Calu3 (cell line): ENCODE measurements at regions not wholly inside any gene's neighbourhood (a gene's known extent, or its start where the extent isn't known, plus 50 kb on each side); places are given as distances from the start of the nearest gene placed in this dataset.

Experiments used
- BruUV-seq: library from RNA; stranded (reverse); fragments of 400-500 nt; replicated peaks from 2 replicates; lab custom pipeline; 2021; lab: Mats Ljungman, UMichigan
- CTCF ChIA-PET: fragments of 300-600 bp; sonication (Branson Sonifier 250); formaldehyde crosslinking; loops from one replicate; lab custom pipeline; 2022; ENCODE audit warnings: antibody characterized with exemption; lab: Charles Lee
- DNase-seq: peaks from one replicate; pipeline ENCODE4 v3.0.0; 2022
- H3K27ac Mint-ChIP-seq: one replicate; pipeline ENCODE4 v1.8.0; 2022; ENCODE audit warnings: mixed read lengths; ENCODE audit not compliant: unreplicated experiment
- H3K27me3 Mint-ChIP-seq: one replicate; pipeline ENCODE4 v1.8.0; 2022; ENCODE audit warnings: mixed read lengths; ENCODE audit not compliant: unreplicated experiment
- H3K36me3 Mint-ChIP-seq: one replicate; pipeline ENCODE4 v1.8.0; 2022; ENCODE audit warnings: mild to moderate bottlenecking, moderate library complexity, mixed read lengths; ENCODE audit not compliant: insufficient read depth, unreplicated experiment
- H3K4me1 Mint-ChIP-seq: one replicate; pipeline ENCODE4 v1.8.0; 2022; ENCODE audit warnings: mild to moderate bottlenecking, low read depth, mixed read lengths; ENCODE audit not compliant: unreplicated experiment
- H3K4me3 Mint-ChIP-seq: one replicate; pipeline ENCODE4 v1.8.0; 2022; ENCODE audit warnings: mild to moderate bottlenecking, low read depth, moderate library complexity, mixed read lengths; ENCODE audit not compliant: unreplicated experiment
- H3K9me3 Mint-ChIP-seq: one replicate; pipeline ENCODE4 v1.8.0; 2022; ENCODE audit warnings: low read depth, mixed read lengths; ENCODE audit not compliant: unreplicated experiment
- CTCF ChIP-seq: fragments of 200-600 bp; IDR thresholded peaks from one replicate; pipeline ENCODE4 v1.8.0; 2022; ENCODE audit warnings: antibody characterized with exemption; ENCODE audit not compliant: unreplicated experiment
- intact Hi-C: fragments of 100-400 bp; cut with micrococcal nuclease; formaldehyde crosslinking; loops from one replicate; pipeline ENCODE4 v1.10.0; 2022; ENCODE audit not compliant: unreplicated experiment

- H3K9me3 Mint-ChIP-seq: peaks cover 18% of the 10 kb centered on the region
- no peak for TF ChIP-seq CTCF
- CTCF ChIA-PET: no interaction called here
- no peaks in the 10 kb centered on the region for H3K27me3 Mint-ChIP-seq
- no peaks in the 10 kb centered on the region for H3K36me3 Mint-ChIP-seq
- no peak for DNase-seq
- no peak overlapping the region for H3K4me3 Mint-ChIP-seq
- no TSS peak for BruUV-seq
- no peaks in the 10 kb centered on the region for H3K4me1 Mint-ChIP-seq
- H3K27ac Mint-ChIP-seq: no peak overlapping the region
- intact Hi-C loops: no loop called here
Observed at GRCh38 chr10:37632641-37633040, 224.8 kb downstream of the ZNF248 start.

- Mint-ChIP-seq H3K9me3 (peaks cover 30% of the 10 kb centered on the region), H3K27me3 (no peaks in the 10 kb centered on the region), H3K4me3 (no peak overlapping the region), H3K4me1 (no peaks in the 10 kb centered on the region), H3K27ac (no peak overlapping the region), H3K36me3 (no peaks in the 10 kb centered on the region)
- intact Hi-C loops: no loop called here
- CTCF ChIA-PET: no interaction called here
- no peak for TF ChIP-seq CTCF
- no TSS peak for BruUV-seq
- no peak for DNase-seq
Observed at GRCh38 chr10:37623506-37623905, 233.9 kb downstream of the ZNF248 start.

- Mint-ChIP-seq H3K9me3 (peaks cover 19% of the 10 kb centered on the region), H3K27ac (no peak overlapping the region), H3K36me3 (no peaks in the 10 kb centered on the region), H3K27me3 (no peaks in the 10 kb centered on the region), H3K4me1 (no peaks in the 10 kb centered on the region), H3K4me3 (no peak overlapping the region)
- BruUV-seq: no TSS peak
- CTCF ChIA-PET: no interaction called here
- intact Hi-C loops: no loop called here
- no peak for DNase-seq
- no peak for TF ChIP-seq CTCF
Observed at GRCh38 chr10:37619336-37619735, 238.1 kb downstream of the ZNF248 start.

GRCh38 chr10:37588299-37588698 is 269.1 kb downstream of the ZNF248 start:
- CTCF ChIA-PET: no interaction called here
- Mint-ChIP-seq H3K9me3 (peaks cover 11% of the 10 kb centered on the region), H3K27ac (no peak overlapping the region), H3K4me3 (no peak overlapping the region), H3K4me1 (no peaks in the 10 kb centered on the region), H3K27me3 (no peaks in the 10 kb centered on the region), H3K36me3 (no peaks in the 10 kb centered on the region)
- no peak for TF ChIP-seq CTCF
- intact Hi-C loops: no loop called here
- BruUV-seq: no TSS peak
- no peak for DNase-seq
